HCT116 (cell line): ENCODE measurements at regions not wholly inside any gene's neighbourhood (a gene's known extent, or its start where the extent isn't known, plus 50 kb on each side); places are given as distances from the start of the nearest gene placed in this dataset.

Source experiments
- ATAC-seq: fragments of 200-7000 bp; cut with Tn5 transposase; 2 replicates; pipeline ENCODE4 v1.9.1; 2020; ENCODE audit warnings: mild to moderate bottlenecking, moderate library complexity
- BruUV-seq: library from RNA; stranded (reverse); fragments of 400-500 nt; replicated peaks from 2 replicates; lab custom pipeline; 2021; lab: Mats Ljungman, UMichigan
- CTCF ChIA-PET: fragments of 300-600 bp; sonication (Branson Sonifier 250); formaldehyde crosslinking; loops from one replicate; lab custom pipeline; 2021; ENCODE audit warnings: antibody characterized with exemption; lab: Charles Lee
- POLR2A ChIA-PET: fragments of 300-600, 350-600 bp; sonication (Branson Sonifier 250); formaldehyde crosslinking; loops from one replicate; lab custom pipeline; 2021; ENCODE audit warnings: antibody characterized with exemption; lab: Charles Lee
- RAD21 ChIA-PET, 2 experiments: fragments of 300-600 bp; sonication (Branson Sonifier 250); formaldehyde crosslinking; loops; one replicate each; lab custom pipeline; 2023; ENCODE audit warnings: low total read pairs in 2 of 2; ENCODE audit not compliant: uncharacterized antibody in 2 of 2, unreplicated experiment in 2 of 2, low non-redundant PET in 1 of 2; lab: Charles Lee
- DNase-seq: peaks from one replicate; pipeline ENCODE4 v3.0.0-alpha.2; 2010; ENCODE audit warnings: low read depth, low spot score
- H2AFZ ChIP-seq: fragments of 200-600 bp; shearing (Covaris generic), sonication (generic); 2 replicates; pipeline ENCODE4 v1.6.1; 2017; ENCODE audit warnings: low read depth, mixed run types, mixed read lengths, antibody characterized with exemption, low read length; ENCODE audit not compliant: poor library complexity, severe bottlenecking
- H3K27ac ChIP-seq: 2 replicates; pipeline ENCODE4 v1.5.1; 2012; ENCODE audit warnings: low read depth, low read length
- H3K27me3 ChIP-seq: fragments of 200-600 bp; sonication (generic); 2 replicates; pipeline ENCODE4 v1.6.1; 2016; ENCODE audit warnings: mixed run types, low read length, mixed read lengths; ENCODE audit not compliant: insufficient read depth
- H3K36me3 ChIP-seq, 2 experiments: fragments of 200-500 bp in 1 of 2; fragments of 200-600 bp in 1 of 2; sonication (Bioruptor generic) in 1 of 2; sonication (generic) in 1 of 2; 2 replicates each; pipeline versions ENCODE4 v1.5.1 to v1.6.1; 2014 to 2016; ENCODE audit warnings: low read length in 2 of 2, inconsistent platforms in 1 of 2, mixed read lengths in 1 of 2, mixed run types in 1 of 2; ENCODE audit not compliant: insufficient read depth in 2 of 2, control insufficient read depth in 1 of 2
- H3K4me1 ChIP-seq, 2 experiments: fragments of 200-600 bp in 1 of 2; sonication (generic) in 1 of 2; 2 replicates each; pipeline versions ENCODE4 v1.5.1 to v1.6.1; 2012 to 2017; ENCODE audit warnings: low read length in 2 of 2, inconsistent platforms in 1 of 2, mild to moderate bottlenecking in 1 of 2, mixed read lengths in 1 of 2, mixed run types in 1 of 2, moderate library complexity in 1 of 2; ENCODE audit not compliant: insufficient read depth in 2 of 2, control insufficient read depth in 1 of 2
- H3K4me2 ChIP-seq: fragments of 200-600 bp; sonication (generic); 2 replicates; pipeline ENCODE4 v1.6.1; 2017; ENCODE audit warnings: mixed run types, low read length, mixed read lengths
- H3K4me3 ChIP-seq, 2 experiments: fragments of 200-600 bp in 1 of 2; sonication (generic) in 1 of 2; replicated peaks in 1 of 2; 2 replicates each; pipeline ENCODE4 v1.5.1; 2011 to 2016; ENCODE audit warnings: low read length in 2 of 2, control low read depth in 1 of 2, low read depth in 1 of 2, mild to moderate bottlenecking in 1 of 2, mixed read lengths in 1 of 2, mixed run types in 1 of 2
- H3K79me2 ChIP-seq: fragments of 200-600 bp; sonication (generic); 2 replicates; pipeline ENCODE4 v1.6.1; 2017; ENCODE audit warnings: mild to moderate bottlenecking, mixed run types, low read length, moderate library complexity, mixed read lengths; ENCODE audit not compliant: insufficient read depth
- H3K9ac ChIP-seq: fragments of 200-600 bp; sonication (generic); 2 replicates; pipeline ENCODE4 v1.6.1; 2016; ENCODE audit warnings: low read length, mixed read lengths
- H3K9me2 ChIP-seq: fragments of 200-600 bp; sonication (generic), shearing (Covaris generic); 2 replicates; pipeline ENCODE4 v1.6.1; 2017; ENCODE audit warnings: mixed run types, mild to moderate bottlenecking, moderate library complexity; ENCODE audit not compliant: insufficient read depth
- H3K9me3 ChIP-seq, 2 experiments: fragments of 200-500 bp in 1 of 2; fragments of 200-600 bp in 1 of 2; sonication (Bioruptor generic) in 1 of 2; sonication (generic) in 1 of 2; 2 replicates each; pipeline ENCODE4 v1.6.1; 2014 to 2017; ENCODE audit warnings: low read length in 2 of 2, mixed read lengths in 2 of 2, inconsistent platforms in 1 of 2, low read depth in 1 of 2, mild to moderate bottlenecking in 1 of 2, mixed run types in 1 of 2, moderate library complexity in 1 of 2; ENCODE audit not compliant: control insufficient read depth in 1 of 2, insufficient read depth in 1 of 2
- H4K20me1 ChIP-seq: fragments of 200-600 bp; sonication (generic), shearing (Covaris generic); 2 replicates; pipeline ENCODE4 v1.6.1; 2017; ENCODE audit warnings: mixed run types, mild to moderate bottlenecking, moderate library complexity; ENCODE audit not compliant: insufficient read depth
- ATF3 ChIP-seq: IDR thresholded peaks from 2 replicates; pipeline ENCODE4 v1.6.1; 2012
- CBX3 ChIP-seq: IDR thresholded peaks from 2 replicates; pipeline ENCODE4 v1.6.1; 2012; ENCODE audit warnings: low read depth
- CEBPB ChIP-seq: IDR thresholded peaks from 2 replicates; pipeline ENCODE4 v1.6.1; 2012; ENCODE audit warnings: low read depth
- CTCF ChIP-seq, 3 experiments: fragments of 200-600 bp in 1 of 3; sonication (generic) in 1 of 3; IDR thresholded peaks in 2 of 3; conservative IDR thresholded peaks in 1 of 3; 2 replicates each; pipeline ENCODE4 v1.5.1; 2012 to 2017; ENCODE audit warnings: low read depth in 2 of 3, low read length in 2 of 3, antibody characterized with exemption in 1 of 3, borderline replicate concordance in 1 of 3, control low read depth in 1 of 3, mild to moderate bottlenecking in 1 of 3, mixed read lengths in 1 of 3, mixed run types in 1 of 3, moderate library complexity in 1 of 3; ENCODE audit not compliant: insufficient read depth in 1 of 3
- EZH2 ChIP-seq: fragments of 200-600 bp; sonication (generic); IDR thresholded peaks from 2 replicates; pipeline ENCODE4 v1.6.1; 2017; ENCODE audit warnings: antibody characterized with exemption, mixed run types
- EZH2phosphoT487 ChIP-seq: fragments of 200-600 bp; IDR thresholded peaks from 2 replicates; pipeline ENCODE4 v1.6.1; 2018; ENCODE audit warnings: antibody characterized with exemption, borderline replicate concordance
- FOSL1 ChIP-seq: IDR thresholded peaks from 2 replicates; pipeline ENCODE4 v1.6.1; 2012; ENCODE audit warnings: low read depth
- JUND ChIP-seq: IDR thresholded peaks from 2 replicates; pipeline ENCODE4 v1.6.1; 2012
- MAX ChIP-seq: IDR thresholded peaks from 2 replicates; pipeline ENCODE4 v1.6.1; 2012
- POLR2A ChIP-seq: IDR thresholded peaks from 2 replicates; pipeline ENCODE4 v1.7.0; 2011; ENCODE audit warnings: borderline replicate concordance; ENCODE audit not compliant: insufficient read depth, insufficient read length; ENCODE audit errors: extremely low read depth
- SIN3A ChIP-seq: IDR thresholded peaks from 2 replicates; pipeline ENCODE4 v1.6.1; 2012; ENCODE audit warnings: low read depth
- SP1 ChIP-seq: IDR thresholded peaks from 2 replicates; pipeline ENCODE4 v1.6.1; 2012; ENCODE audit warnings: low read depth
- TCF7L2 ChIP-seq: IDR thresholded peaks from 2 replicates; pipeline ENCODE4 v1.7.0; 2011; ENCODE audit warnings: borderline replicate concordance, inconsistent platforms; ENCODE audit not compliant: insufficient read depth, insufficient read length; ENCODE audit errors: extremely low read depth
- YY1 ChIP-seq: IDR thresholded peaks from 2 replicates; pipeline ENCODE4 v1.6.1; 2011; ENCODE audit warnings: low read length, low read depth, moderate library complexity, mild to moderate bottlenecking; ENCODE audit not compliant: insufficient replicate concordance; ENCODE audit errors: extremely low read depth
- ZFX ChIP-seq: fragments of 450-650 bp; IDR thresholded peaks from 2 replicates; pipeline ENCODE4 v1.6.1; 2017
- ZNF274 ChIP-seq: fragments of 200-500 bp; sonication (Bioruptor generic); IDR thresholded peaks from 2 replicates; pipeline ENCODE4 v1.6.1; 2014; ENCODE audit warnings: mild to moderate bottlenecking, low read depth, low read length, inconsistent platforms
- intact Hi-C: fragments of 100-400 bp; cut with micrococcal nuclease; formaldehyde crosslinking; loops from 2 replicates; pipeline ENCODE4 v1.10.0; 2022
- TF ChIP-seq, protein P1 (sequence below): IDR thresholded peaks from 2 replicates; pipeline ENCODE4 v1.6.1; 2011; ENCODE audit warnings: mild to moderate bottlenecking, low read length, moderate library complexity; ENCODE audit not compliant: insufficient replicate concordance; ENCODE audit errors: extremely low read depth
- TF ChIP-seq, protein P2 (sequence below): IDR thresholded peaks from 2 replicates; pipeline ENCODE4 v1.6.1; 2012; ENCODE audit warnings: low read depth

- TF ChIP-seq JUND, result no peak
- TF ChIP-seq, all 23 proteins: peak for 0
Observed at GRCh38 chr13:86882107-86882506, 789.1 kb upstream of the SLITRK5 start (continued).

- Histone ChIP-seq H2AFZ (no peak overlapping the region), H3K27ac (no peak overlapping the region), H3K79me2 (no peaks in the 10 kb centered on the region), H3K9me3 (peaks cover 0 to 4% of the 10 kb centered on the region in 2 experiments; a peak in 1 of 4 replicates), H3K4me2 (no peak overlapping the region), H3K36me3 (no peaks in the 10 kb centered on the region), H4K20me1 (no peaks in the 10 kb centered on the region), H3K9ac (no peak overlapping the region), H3K27me3 (no peaks in the 10 kb centered on the region), H3K4me1 (no peaks in the 10 kb centered on the region), H3K9me2 (no peaks in the 10 kb centered on the region), H3K4me3 (no peak overlapping the region)
- no peak for TF ChIP-seq EZH2phosphoT487
- no peak for TF ChIP-seq EZH2
- TF ChIP-seq ZNF274, result no peak
- TF ChIP-seq CTCF (IDR thresholded peaks at IDR 0.05 in 2 of 3, conservative IDR thresholded peaks at IDR 0.05 in 1 of 3; ENCODE audit: borderline replicate concordance in 1 of 3, insufficient read depth in 1 of 3, low read depth in 2 of 3, low read length in 2 of 3), result no peak
- TF ChIP-seq JUND, result no peak
- no peak for TF ChIP-seq ZFX
- TF ChIP-seq, protein P1, sequence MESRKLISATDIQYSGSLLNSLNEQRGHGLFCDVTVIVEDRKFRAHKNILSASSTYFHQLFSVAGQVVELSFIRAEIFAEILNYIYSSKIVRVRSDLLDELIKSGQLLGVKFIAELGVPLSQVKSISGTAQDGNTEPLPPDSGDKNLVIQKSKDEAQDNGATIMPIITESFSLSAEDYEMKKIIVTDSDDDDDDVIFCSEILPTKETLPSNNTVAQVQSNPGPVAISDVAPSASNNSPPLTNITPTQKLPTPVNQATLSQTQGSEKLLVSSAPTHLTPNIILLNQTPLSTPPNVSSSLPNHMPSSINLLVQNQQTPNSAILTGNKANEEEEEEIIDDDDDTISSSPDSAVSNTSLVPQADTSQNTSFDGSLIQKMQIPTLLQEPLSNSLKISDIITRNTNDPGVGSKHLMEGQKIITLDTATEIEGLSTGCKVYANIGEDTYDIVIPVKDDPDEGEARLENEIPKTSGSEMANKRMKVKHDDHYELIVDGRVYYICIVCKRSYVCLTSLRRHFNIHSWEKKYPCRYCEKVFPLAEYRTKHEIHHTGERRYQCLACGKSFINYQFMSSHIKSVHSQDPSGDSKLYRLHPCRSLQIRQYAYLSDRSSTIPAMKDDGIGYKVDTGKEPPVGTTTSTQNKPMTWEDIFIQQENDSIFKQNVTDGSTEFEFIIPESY, result no peak
- no peak for TF ChIP-seq CBX3
- TF ChIP-seq, protein P2, sequence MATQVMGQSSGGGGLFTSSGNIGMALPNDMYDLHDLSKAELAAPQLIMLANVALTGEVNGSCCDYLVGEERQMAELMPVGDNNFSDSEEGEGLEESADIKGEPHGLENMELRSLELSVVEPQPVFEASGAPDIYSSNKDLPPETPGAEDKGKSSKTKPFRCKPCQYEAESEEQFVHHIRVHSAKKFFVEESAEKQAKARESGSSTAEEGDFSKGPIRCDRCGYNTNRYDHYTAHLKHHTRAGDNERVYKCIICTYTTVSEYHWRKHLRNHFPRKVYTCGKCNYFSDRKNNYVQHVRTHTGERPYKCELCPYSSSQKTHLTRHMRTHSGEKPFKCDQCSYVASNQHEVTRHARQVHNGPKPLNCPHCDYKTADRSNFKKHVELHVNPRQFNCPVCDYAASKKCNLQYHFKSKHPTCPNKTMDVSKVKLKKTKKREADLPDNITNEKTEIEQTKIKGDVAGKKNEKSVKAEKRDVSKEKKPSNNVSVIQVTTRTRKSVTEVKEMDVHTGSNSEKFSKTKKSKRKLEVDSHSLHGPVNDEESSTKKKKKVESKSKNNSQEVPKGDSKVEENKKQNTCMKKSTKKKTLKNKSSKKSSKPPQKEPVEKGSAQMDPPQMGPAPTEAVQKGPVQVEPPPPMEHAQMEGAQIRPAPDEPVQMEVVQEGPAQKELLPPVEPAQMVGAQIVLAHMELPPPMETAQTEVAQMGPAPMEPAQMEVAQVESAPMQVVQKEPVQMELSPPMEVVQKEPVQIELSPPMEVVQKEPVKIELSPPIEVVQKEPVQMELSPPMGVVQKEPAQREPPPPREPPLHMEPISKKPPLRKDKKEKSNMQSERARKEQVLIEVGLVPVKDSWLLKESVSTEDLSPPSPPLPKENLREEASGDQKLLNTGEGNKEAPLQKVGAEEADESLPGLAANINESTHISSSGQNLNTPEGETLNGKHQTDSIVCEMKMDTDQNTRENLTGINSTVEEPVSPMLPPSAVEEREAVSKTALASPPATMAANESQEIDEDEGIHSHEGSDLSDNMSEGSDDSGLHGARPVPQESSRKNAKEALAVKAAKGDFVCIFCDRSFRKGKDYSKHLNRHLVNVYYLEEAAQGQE, result no peak
- no peak for TF ChIP-seq ATF3
- no peak for TF ChIP-seq TCF7L2
- no peak for TF ChIP-seq MAX
- TF ChIP-seq SIN3A, result no peak
- no peak for TF ChIP-seq YY1
- no peak for TF ChIP-seq FOSL1
- no peak for TF ChIP-seq POLR2A
- TF ChIP-seq CEBPB, result no peak
- no peak for TF ChIP-seq SP1
- CTCF ChIA-PET, result no interaction called here
- no TSS peak for BruUV-seq
- intact Hi-C loops, result no loop called here
- ATAC-seq (no peak), DNase-seq (no peak)
- RAD21 ChIA-PET, result no interaction called here
- POLR2A ChIA-PET, result no interaction called here
Observed at GRCh38 chr13:86882835-86883234, 788.3 kb upstream of the SLITRK5 start.
